Testis (tissue), 2 donors: ENCODE measurements at regions not wholly inside any gene's neighbourhood (a gene's known extent, or its start where the extent isn't known, plus 50 kb on each side); places are given as distances from the start of the nearest gene placed in this dataset.

Experiments
- DNase-seq: peaks from one replicate; pipeline ENCODE4 v3.0.0-alpha.2; 2019
- H3K27ac ChIP-seq, 2 donors: fragments of 200-600 bp; sonication (generic); one replicate each; pipeline ENCODE4 v1.5.1; 2019
- H3K27me3 ChIP-seq: fragments of 200-600 bp; sonication (generic); one replicate; pipeline ENCODE4 v1.5.1; 2019
- H3K36me3 ChIP-seq: fragments of 200-600 bp; sonication (generic); one replicate; pipeline ENCODE4 v1.5.1; 2017; ENCODE audit warnings: low read depth; ENCODE audit errors: missing control alignments
- H3K4me1 ChIP-seq: fragments of 200-600 bp; sonication (generic); one replicate; pipeline ENCODE4 v1.5.1; 2019
- H3K4me3 ChIP-seq, 2 donors: fragments of 200-600 bp; sonication (generic); one replicate each; pipeline ENCODE4 v1.5.1; 2017 to 2019
- H3K9me3 ChIP-seq: fragments of 200-600 bp; sonication (generic); one replicate; pipeline ENCODE4 v1.5.1; 2017
- POLR2A ChIP-seq: fragments of 450-650 bp; IDR thresholded peaks from one replicate; pipeline ENCODE4 v1.6.1; 2017; ENCODE audit warnings: antibody characterized with exemption, mild to moderate bottlenecking, moderate library complexity
- whole genome bisulfite sequencing, 2 donors: methylation state at CpG; one replicate each; pipeline ENCODE4 v1.1.5; 2018; 5-methylcytosine and 5-hydroxymethylcytosine counted together
- intact Hi-C: fragments of 100-400 bp; cut with DNase I; formaldehyde crosslinking; loops from one replicate; pipeline ENCODE4 v1.15.1; 2023; ENCODE audit warnings: low total_unique reads
- TF ChIP-seq, protein P1 (sequence below), 3 experiments: fragments of 450-650 bp in 2 of 3; fragments of 200-600 bp in 1 of 3; sonication (generic) in 1 of 3; IDR thresholded peaks; one replicate each; pipeline ENCODE4 v1.5.1; 2016 to 2019; ENCODE audit warnings: antibody characterized with exemption in 3 of 3, mild to moderate bottlenecking in 2 of 3, moderate library complexity in 1 of 3

DNA sequence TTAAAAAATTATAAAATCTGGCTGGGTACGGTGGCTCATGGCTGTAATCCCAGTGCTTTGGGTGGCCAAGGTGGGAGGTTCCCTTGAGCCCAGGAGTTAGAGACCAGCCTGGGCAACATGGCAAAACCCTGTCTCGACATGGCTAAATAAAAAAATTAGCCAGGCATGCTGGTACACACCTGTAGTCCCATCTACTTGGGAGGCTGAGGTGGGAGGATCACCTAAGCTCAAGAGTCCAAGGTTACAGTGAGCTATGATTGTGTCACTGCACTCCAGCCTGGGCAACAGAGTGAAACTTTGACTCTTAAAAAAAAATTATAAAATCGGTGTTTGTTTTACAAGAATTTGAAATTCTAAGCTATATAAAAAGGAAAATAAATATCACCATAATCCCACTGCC lies 141.8 kb downstream of the SLC38A6 start:
- intact Hi-C loops, result no loop called here
- Histone ChIP-seq H3K9me3 (no peaks in the 10 kb centered on the region), H3K4me3 (no peak overlapping the region), H3K27me3 (no peaks in the 10 kb centered on the region), H3K4me1 (peaks cover 9% of the 10 kb centered on the region), H3K36me3 (no peaks in the 10 kb centered on the region), H3K27ac (no peak overlapping the region)
- 89 to 91% methylated on average over 3 of the region's 3 CpGs for WGBS, 2 donors
- no peak for DNase-seq
- no peak for TF ChIP-seq POLR2A
- TF ChIP-seq, protein P1, sequence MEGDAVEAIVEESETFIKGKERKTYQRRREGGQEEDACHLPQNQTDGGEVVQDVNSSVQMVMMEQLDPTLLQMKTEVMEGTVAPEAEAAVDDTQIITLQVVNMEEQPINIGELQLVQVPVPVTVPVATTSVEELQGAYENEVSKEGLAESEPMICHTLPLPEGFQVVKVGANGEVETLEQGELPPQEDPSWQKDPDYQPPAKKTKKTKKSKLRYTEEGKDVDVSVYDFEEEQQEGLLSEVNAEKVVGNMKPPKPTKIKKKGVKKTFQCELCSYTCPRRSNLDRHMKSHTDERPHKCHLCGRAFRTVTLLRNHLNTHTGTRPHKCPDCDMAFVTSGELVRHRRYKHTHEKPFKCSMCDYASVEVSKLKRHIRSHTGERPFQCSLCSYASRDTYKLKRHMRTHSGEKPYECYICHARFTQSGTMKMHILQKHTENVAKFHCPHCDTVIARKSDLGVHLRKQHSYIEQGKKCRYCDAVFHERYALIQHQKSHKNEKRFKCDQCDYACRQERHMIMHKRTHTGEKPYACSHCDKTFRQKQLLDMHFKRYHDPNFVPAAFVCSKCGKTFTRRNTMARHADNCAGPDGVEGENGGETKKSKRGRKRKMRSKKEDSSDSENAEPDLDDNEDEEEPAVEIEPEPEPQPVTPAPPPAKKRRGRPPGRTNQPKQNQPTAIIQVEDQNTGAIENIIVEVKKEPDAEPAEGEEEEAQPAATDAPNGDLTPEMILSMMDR (IDR thresholded peaks at IDR 0.05), result no peak

DNA sequence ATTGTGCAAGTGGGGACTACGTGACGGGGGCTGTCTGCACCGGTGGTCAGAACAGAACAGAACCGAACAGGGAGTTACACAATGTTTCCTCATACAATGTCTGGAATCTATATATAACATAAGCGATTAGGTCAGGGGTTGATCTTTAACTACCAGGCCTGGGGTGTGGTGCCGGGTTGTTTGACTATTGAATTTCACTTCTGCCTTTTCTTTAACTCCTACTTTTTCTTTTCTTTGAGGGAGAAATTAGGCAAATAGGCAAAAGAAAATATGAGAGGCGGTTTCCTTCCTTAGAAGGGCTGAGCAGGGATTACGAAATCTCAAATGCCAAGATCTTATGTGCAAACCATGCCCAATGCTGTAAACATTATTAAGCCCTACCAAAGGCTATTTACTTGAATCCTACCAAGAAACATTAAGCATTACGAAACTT lies 140.3 kb downstream of the SLC38A6 start:
- Histone ChIP-seq H3K9me3 (no peaks in the 10 kb centered on the region), H3K4me1 (peaks cover 9% of the 10 kb centered on the region), H3K27me3 (no peaks in the 10 kb centered on the region), H3K4me3 (no peak overlapping the region), H3K27ac (no peak overlapping the region), H3K36me3 (no peaks in the 10 kb centered on the region)
- TF ChIP-seq, protein P1 (IDR thresholded peaks at IDR 0.05), result no peak
- no peak for TF ChIP-seq POLR2A
- no peak for DNase-seq
- intact Hi-C loops, result no loop called here
- WGBS, 2 donors, result 91 to 92% methylated on average over 9 of the region's 9 CpGs

DNA sequence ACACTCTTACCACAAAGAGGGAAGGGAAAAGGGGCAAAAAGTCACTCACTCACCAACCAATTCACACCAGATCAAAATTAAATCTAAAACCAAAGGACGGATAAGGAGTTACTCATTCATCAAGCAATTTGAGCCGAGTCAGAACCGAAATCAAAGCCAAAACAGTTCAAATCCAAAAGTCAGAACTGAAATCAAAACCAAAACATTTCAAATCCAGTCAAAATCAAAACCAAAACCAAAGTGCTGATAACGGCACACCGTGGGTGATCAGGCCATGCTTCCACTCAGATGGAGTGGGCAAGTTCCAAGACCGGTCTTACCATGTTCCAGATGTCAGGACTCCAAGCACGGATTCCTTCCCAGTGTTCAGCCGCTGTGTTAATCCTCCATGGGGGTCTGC lies 139.5 kb downstream of the SLC38A6 start:
- Histone ChIP-seq H3K9me3 (no peaks in the 10 kb centered on the region), H3K27me3 (no peaks in the 10 kb centered on the region), H3K36me3 (no peaks in the 10 kb centered on the region), H3K27ac (no peak overlapping the region), H3K4me3 (no peak overlapping the region), H3K4me1 (peaks cover 4% of the 10 kb centered on the region)
- no peak for TF ChIP-seq POLR2A
- TF ChIP-seq, protein P1 (IDR thresholded peaks at IDR 0.05), result no peak
- WGBS, 2 donors, result 89 to 93% methylated on average over 8 of the region's 8 CpGs
- intact Hi-C loops, result no loop called here
- DNase-seq, result no peak

DNA sequence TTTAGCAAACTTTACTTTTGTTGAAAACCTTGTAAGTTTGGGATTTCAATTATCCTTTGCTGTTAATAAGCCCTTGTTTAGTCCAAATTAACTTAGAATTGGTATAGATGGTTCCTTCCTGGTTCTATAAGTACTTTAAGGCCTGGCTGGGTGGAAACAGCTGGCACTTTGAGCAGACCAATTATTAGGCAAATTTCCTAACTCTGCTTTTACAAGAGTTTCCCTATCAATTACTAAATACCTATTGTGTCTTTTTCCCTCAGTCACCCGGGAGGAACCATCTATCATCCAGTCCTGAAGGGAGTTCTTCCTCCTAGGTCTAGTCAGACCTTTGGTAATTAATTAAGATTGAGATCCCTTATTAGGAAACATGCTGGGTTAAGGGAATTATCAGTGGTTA lies 138.0 kb downstream of the SLC38A6 start:
- H3K9me3 ChIP-seq, result no peaks in the 10 kb centered on the region
- WGBS, 2 donors, result 57 to 76% methylated on average over 1 of the region's 1 CpG
- no peaks in the 10 kb centered on the region for H3K27me3 ChIP-seq
- no peaks in the 10 kb centered on the region for H3K36me3 ChIP-seq
- DNase-seq, result no peak
- H3K4me1 ChIP-seq, result no peaks in the 10 kb centered on the region
- no peak overlapping the region for H3K27ac ChIP-seq
- no peak overlapping the region for H3K4me3 ChIP-seq
- intact Hi-C loops, result no loop called here
- no peak for TF ChIP-seq POLR2A
- TF ChIP-seq, protein P1 (IDR thresholded peaks at IDR 0.05), result no peak

DNA sequence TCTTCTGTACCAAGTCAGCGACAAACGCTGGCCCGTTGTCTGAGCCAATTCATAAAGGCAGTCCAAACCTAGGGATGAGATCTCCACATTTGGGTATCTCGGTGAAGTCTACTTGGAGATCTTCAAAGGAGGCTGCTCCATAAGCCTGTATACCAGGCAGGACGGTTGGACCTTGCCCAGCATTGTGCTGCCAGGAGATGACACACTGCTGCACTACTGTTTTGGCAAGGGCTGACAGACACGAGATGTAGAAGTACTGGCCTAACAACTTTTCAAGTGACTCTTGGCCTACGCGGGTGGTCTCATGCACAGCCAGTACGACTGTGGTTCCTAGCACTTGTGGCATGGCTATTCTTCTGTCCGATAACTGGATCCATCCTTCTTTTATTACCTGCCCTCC lies 135.3 kb downstream of the SLC38A6 start:
- H3K4me1 ChIP-seq, result peaks cover 5% of the 10 kb centered on the region
- no peaks in the 10 kb centered on the region for H3K36me3 ChIP-seq
- intact Hi-C loops, result no loop called here
- no peaks in the 10 kb centered on the region for H3K27me3 ChIP-seq
- H3K9me3 ChIP-seq, result no peaks in the 10 kb centered on the region
- H3K27ac ChIP-seq, result no peak overlapping the region
- no peak overlapping the region for H3K4me3 ChIP-seq
- 94 to 98% methylated on average over 8 to 10 of the region's 10 CpGs for WGBS, 2 donors
- no peak for TF ChIP-seq POLR2A
- TF ChIP-seq, protein P1 (IDR thresholded peaks at IDR 0.05), result no peak
- DNase-seq, result no peak
